22Rv1 (cell line): ENCODE measurements at regions not wholly inside any gene's neighbourhood (a gene's known extent, or its start where the extent isn't known, plus 50 kb on each side); places are given as distances from the start of the nearest gene placed in this dataset.

Source experiments
- ZFX ChIP-seq: fragments of 450-650 bp; IDR thresholded peaks from 2 replicates; pipeline ENCODE4 v1.6.1; 2017; ENCODE audit warnings: antibody characterized with exemption, borderline replicate concordance
- TF ChIP-seq, protein P1 (sequence below): fragments of 450-650 bp; IDR thresholded peaks from 2 replicates; pipeline ENCODE4 v1.5.1; 2017; ENCODE audit warnings: mild to moderate bottlenecking

GRCh38 chr6:134527108-134527787 is 209.3 kb upstream of the SGK1 start:
- TF ChIP-seq, protein P1, sequence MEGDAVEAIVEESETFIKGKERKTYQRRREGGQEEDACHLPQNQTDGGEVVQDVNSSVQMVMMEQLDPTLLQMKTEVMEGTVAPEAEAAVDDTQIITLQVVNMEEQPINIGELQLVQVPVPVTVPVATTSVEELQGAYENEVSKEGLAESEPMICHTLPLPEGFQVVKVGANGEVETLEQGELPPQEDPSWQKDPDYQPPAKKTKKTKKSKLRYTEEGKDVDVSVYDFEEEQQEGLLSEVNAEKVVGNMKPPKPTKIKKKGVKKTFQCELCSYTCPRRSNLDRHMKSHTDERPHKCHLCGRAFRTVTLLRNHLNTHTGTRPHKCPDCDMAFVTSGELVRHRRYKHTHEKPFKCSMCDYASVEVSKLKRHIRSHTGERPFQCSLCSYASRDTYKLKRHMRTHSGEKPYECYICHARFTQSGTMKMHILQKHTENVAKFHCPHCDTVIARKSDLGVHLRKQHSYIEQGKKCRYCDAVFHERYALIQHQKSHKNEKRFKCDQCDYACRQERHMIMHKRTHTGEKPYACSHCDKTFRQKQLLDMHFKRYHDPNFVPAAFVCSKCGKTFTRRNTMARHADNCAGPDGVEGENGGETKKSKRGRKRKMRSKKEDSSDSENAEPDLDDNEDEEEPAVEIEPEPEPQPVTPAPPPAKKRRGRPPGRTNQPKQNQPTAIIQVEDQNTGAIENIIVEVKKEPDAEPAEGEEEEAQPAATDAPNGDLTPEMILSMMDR, result no peak
- TF ChIP-seq ZFX, result no peak
